GM21360 (cell line): ENCODE measurements at regions not wholly inside any gene's neighbourhood (a gene's known extent, or its start where the extent isn't known, plus 50 kb on each side); places are given as distances from the start of the nearest gene placed in this dataset.
"Not testable (repeated sequence)": the region's sequence is repeated elsewhere in the genome, so short reads cannot be mapped to it uniquely, and the experiment has no call there.

Experiments used
- ATAC-seq: cut with Tn5 transposase; IDR thresholded peaks from one replicate; pipeline ENCODE4 v1.9.1; 2021; ENCODE audit warnings: mild to moderate bottlenecking, moderate library complexity; ENCODE audit not compliant: unreplicated experiment

GRCh38 chr2:89199453-89200246 is 508.2 kb downstream of the RPIA start:
- not testable (repeated sequence) for ATAC-seq

GRCh38 chr2:89200247-89200527 is 508.7 kb downstream of the RPIA start:
- ATAC-seq: not testable (repeated sequence)

DNA sequence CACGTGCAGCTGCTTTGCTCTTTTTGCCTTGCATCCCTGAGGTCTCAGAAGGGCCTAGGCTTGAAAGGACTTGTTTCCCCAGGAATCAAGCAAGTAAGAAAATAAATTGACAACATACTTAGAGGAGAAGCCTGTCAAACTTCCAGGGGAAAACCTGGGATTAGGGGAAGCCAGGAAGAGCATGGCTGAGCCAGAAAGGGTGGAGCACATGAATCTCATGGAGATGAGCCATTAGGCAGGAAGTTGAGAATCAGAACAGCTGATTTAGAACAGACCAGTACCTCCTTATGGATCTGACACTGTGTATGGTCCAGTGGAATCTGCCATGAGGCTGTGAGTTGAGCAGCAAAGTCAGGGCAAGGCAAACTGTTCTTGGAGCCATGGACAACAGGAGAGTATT is 511.0 kb downstream of the RPIA start:
- ATAC-seq: not testable (repeated sequence)

GRCh38 chr2:89205153-89205552 is 513.7 kb downstream of the RPIA start:
- not testable (repeated sequence) for ATAC-seq

GRCh38 chr2:89208144-89208932 is 516.9 kb downstream of the RPIA start:
- ATAC-seq: not testable (repeated sequence)

DNA sequence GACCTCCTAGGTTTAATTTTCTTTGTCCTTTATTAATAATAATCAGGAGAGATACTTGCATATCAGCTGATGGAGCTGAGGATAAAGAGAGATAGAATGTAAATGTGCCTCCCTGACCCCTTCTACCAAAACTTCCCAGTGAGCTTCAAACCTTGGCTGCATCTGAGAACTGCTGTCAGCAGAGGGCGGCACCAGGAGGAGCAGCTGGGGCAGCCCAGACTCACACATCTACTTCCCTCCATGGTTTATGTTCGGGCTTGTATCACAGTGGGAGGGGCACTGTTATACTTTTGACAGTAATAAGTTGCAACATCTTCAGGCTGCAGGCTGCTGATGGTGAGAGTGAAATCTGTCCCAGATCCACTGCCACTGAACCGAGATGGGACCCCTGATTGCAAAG is 521.7 kb downstream of the RPIA start:
- ATAC-seq: not testable (repeated sequence)

GRCh38 chr2:89213811-89214210 is 522.3 kb downstream of the RPIA start:
- not testable (repeated sequence) for ATAC-seq

- ATAC-seq: not testable (repeated sequence)
Observed at GRCh38 chr2:89221474-89221873, 530.0 kb downstream of the RPIA start.

DNA sequence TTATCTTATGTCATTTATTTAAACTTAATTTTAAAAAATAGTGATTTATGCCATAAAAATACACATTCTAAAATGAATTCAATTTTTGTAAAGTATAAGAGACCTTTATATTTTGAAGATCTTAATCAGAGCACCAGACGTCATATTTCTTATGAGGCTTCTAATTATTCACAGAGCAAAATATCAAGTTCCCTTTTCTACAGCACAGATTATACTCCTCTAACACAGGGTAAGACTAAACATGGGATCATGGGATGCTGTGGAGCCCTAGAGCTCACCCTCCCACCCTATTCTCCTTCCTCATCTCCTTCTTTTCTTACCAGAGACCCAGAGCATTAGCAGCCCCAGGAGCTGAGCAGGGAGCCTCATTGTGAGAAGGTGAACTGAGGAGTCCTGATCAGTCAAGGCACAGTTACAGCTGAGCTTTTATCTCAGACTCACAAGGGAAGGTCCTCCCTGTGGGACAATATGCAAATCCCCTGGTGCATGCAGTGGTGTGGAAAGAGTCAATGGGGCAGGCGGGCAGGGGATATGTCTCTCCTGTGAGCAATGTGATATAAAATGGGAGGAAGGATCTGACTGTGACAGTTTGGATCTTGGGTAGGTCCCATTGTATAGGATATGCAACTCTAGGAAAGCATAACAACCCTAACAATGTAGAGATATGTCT is 530.7 kb downstream of the RPIA start:
- ATAC-seq: not testable (repeated sequence)

DNA sequence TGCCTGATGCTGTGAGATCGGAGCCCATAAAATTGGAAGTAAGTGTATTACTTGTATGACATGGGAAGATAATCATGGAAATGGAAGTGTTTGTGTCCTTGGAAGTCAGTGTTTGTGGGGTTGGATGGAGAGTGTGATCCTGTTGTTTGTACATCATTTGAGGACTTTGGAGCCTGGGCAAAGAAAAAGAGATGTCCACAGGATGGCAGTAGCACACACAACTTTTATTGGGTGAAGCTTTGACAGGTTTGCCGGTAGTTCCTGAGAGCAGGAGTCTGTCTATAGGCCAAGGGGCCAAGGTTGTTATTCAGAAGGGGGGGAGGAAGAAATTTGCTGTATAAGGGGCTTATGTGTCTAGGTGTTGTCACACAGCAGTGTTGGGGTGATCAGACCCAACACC is 533.3 kb downstream of the RPIA start:
- not testable (repeated sequence) for ATAC-seq

DNA sequence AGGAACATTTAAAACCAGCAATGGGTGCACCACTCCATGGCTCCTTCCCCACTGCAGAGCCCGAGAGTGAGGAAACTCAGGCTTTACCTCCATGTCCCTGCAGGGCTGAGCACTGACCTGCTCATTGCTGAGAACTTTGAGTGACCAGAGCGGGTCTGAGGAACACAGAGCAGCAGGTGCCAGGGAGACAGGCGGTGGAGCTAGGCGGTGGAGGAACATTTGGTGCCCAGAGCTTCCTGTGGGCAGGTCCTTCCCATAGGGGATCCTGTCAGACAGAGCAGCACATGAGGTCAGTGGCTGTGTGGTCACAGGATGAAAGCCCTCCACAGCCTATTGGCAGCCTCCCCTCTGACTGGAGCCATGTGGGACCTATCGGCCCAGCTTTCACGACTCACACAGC is 538.5 kb downstream of the RPIA start:
- ATAC-seq: not testable (repeated sequence)

GRCh38 chr2:89231241-89231640 is 539.8 kb downstream of the RPIA start:
- not testable (repeated sequence) for ATAC-seq

DNA sequence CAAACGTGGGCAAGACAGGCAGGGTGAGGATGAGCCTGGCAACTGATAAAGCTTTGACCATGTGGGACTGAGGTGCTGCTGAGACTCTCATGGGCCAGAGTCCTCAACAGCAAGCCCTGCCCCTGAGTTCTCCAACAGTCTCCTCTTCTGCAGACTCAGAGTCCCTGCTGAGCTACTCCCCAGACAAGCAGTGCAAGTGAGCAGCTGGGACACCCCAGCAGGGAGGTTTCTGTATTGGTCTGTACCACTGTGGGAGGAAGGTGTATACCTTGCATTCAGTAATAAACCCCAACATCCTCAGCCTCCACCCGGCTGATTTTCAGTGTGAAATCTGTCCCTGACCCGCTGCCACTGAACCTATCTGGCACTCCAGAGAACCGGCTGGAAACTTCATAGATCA is 542.5 kb downstream of the RPIA start:
- peak; percentile 68 for ATAC-seq

- ATAC-seq: not testable (repeated sequence)
Observed at GRCh38 chr2:89234818-89235466, 543.5 kb downstream of the RPIA start.

DNA sequence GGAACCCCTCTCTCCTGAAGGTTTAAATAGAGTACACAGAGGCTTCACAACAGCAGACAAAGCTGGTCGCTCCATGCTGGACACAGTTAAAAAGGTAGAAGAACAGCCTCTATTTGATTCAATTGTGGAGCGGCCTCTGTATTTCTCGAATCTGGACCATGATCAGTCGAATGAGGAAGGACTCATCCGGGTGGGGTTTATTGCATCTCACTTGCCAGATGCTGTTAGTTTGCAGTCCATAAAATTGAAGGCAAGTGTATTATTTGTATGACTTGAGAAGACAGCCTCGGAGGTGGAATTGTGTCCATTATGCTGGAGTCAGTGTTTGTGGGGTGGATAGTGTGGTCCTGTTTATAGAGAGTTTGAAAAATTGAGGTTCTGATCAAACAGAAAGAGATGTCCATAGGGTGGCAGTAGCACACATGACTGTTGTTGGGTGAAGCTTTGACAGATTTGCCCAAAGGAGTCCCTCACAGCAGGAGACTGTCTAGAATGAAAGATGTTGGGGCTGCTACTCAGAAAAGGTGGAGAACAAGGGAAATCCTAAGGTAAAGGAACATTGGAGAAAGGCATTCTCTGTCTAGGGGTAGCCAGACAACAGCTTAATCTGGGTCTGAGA is 545.5 kb downstream of the RPIA start:
- not testable (repeated sequence) for ATAC-seq

DNA sequence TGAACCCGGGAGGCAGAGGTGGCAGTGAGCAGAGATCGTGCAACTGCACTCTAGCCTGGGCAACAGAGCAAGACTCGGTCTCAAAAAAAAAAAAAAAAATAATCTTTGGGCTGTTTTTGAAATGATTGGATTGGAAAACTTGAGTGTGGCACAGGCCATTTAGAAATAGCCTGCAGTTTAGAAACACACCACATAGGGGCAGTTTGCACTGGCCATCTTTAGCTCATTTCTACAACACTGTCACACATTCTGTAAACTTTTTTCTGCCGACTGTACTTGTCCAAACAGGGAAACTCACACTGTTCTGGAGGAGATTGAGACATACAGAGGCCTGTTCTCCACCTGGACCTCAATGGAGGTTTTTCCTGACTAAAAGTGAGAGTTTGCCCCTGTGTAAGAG is 546.3 kb downstream of the RPIA start:
- not testable (repeated sequence) for ATAC-seq

DNA sequence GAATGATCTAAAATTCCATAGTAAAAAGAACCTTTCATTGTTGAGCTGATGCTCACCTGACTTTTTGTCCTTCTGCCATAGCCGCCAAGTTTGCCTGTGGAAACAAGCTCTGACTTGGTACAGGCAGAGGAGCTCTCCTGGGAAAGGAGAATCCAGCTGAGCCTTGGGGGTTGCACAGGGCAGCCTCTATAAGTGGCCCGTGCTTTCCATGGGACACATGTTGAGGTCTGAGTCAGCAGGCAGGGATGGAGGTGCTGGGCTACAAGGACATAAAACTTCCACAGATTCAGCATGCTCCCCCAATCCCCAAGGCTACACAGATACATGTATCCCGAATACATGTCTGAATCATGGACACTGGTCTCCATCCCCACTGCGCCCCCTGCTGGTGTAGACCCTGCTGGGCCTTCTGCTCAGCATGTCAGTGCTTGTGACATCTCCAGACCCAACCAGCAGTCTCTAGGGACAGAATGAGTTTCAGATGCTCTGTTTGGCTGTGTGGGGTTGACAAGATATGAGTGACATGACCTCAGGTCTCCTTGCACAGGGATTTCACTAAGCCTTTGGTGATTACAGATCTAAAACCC is 551.7 kb downstream of the RPIA start:
- peak; percentile 93 for ATAC-seq

GRCh38 chr2:89244407-89244806 is 552.9 kb downstream of the RPIA start:
- ATAC-seq: not testable (repeated sequence)

DNA sequence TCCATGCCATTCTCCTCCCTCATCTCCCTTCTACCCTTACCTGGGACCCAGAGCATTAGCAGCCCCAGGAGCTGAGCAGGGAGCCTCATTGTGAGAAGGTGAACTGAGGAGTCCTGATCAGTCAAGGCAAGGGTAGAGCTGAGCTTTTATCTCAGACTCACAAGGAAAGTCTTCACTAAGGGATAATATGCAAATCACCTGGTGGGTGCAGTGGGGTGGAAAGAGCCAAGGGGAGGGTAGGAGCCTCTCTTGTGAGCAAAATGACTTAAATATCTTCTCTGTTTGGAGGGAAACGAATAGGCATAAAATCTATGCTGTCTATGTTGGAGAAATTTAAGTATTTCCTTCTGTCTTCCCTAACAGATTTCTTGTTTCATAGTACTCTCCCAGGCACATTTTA is 554.0 kb downstream of the RPIA start:
- ATAC-seq: not testable (repeated sequence)

- not testable (repeated sequence) for ATAC-seq
Observed at GRCh38 chr2:89246027-89246426, 554.6 kb downstream of the RPIA start.
